Fibroblast of pulmonary artery (primary cell): ENCODE measurements at regions not wholly inside any gene's neighbourhood (a gene's known extent, or its start where the extent isn't known, plus 50 kb on each side); places are given as distances from the start of the nearest gene placed in this dataset.
A peak's percentile ranks its signal among the peaks of the same experiment; 100 is the strongest.

Experiments used
- DNase-seq: peaks from one replicate; pipeline ENCODE4 v3.0.0-alpha.2; 2010; ENCODE audit warnings: low read depth
- H3K4me3 ChIP-seq: replicated peaks from 2 replicates; pipeline ENCODE4 v1.5.1; 2011; ENCODE audit warnings: low read depth, mild to moderate bottlenecking, control low read depth, low read length, moderate library complexity
- CTCF ChIP-seq: IDR thresholded peaks from 2 replicates; pipeline ENCODE4 v1.5.1; 2011; ENCODE audit warnings: mild to moderate bottlenecking, control low read depth, low read length, inconsistent platforms; ENCODE audit errors: missing control alignments

- TF ChIP-seq CTCF = no peak
- DNase-seq = no peak
- H3K4me3 ChIP-seq = no peak overlapping the region
These were observed 76.9 kb downstream of the CD83 start for GRCh38 chr6:14194483-14194882.

GRCh38 chr6:14194976-14195375, 77.4 kb downstream of the CD83 start:
- no peak for TF ChIP-seq CTCF
- no peak overlapping the region for H3K4me3 ChIP-seq
- no peak for DNase-seq

- no peak overlapping the region for H3K4me3 ChIP-seq
- no peak for DNase-seq
- TF ChIP-seq CTCF = no peak
These were observed 78.5 kb downstream of the CD83 start for GRCh38 chr6:14196026-14196425.

GRCh38 chr6:14197118-14197517, 79.5 kb downstream of the CD83 start:
- peak; percentile 33 for DNase-seq
- H3K4me3 ChIP-seq = no peak overlapping the region
- TF ChIP-seq CTCF = peak; percentile 6

GRCh38 chr6:14200047-14200446, 82.5 kb downstream of the CD83 start:
- no peak for TF ChIP-seq CTCF
- DNase-seq = peak; percentile 39
- H3K4me3 ChIP-seq = no peak overlapping the region

GRCh38 chr6:14202947-14203346, 85.4 kb downstream of the CD83 start:
- H3K4me3 ChIP-seq = no peak overlapping the region
- no peak for DNase-seq
- TF ChIP-seq CTCF = no peak

GRCh38 chr6:14206391-14206790, 88.8 kb downstream of the CD83 start:
- TF ChIP-seq CTCF = no peak
- H3K4me3 ChIP-seq = no peak overlapping the region
- peak; percentile 14 for DNase-seq
